ENCODE measurements at regions not wholly inside any gene's neighbourhood (a gene's known extent, or its start where the extent isn't known, plus 50 kb on each side); places are given as distances from the start of the nearest gene placed in this dataset.

DNA sequence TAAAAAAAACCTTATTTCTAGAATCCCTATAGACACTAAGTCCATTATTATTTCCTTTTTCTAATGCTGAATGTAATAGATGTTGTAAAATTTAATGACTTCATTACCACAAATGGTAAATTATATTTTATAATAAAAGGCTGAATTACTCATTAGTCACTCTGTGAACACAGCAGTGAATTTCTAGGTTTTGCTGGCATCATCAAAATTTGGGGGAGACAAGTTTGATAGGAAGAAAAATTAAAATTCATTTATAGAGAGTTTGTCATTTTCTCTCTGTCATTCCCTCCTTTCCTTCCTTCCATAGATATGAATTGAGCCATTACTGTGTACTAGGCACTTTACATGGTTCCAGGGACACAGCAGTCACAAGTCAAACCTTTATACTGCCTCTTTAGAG, 340.9 kb downstream of the TRIB2 start:
- H3K4me1 Mint-ChIP-seq = no peaks in the 10 kb centered on the region
- H3K36me3 Mint-ChIP-seq = no peaks in the 10 kb centered on the region
- POLR2A ChIA-PET = no interaction called here
- H3K27me3 Mint-ChIP-seq = peaks cover 8% of the 10 kb centered on the region
- no peak overlapping the region for H3K27ac Mint-ChIP-seq
- no peaks in the 10 kb centered on the region for H3K9me3 Mint-ChIP-seq
- DNase-seq = no peak
- no peak for ATAC-seq (ENCODE audit: low read depth)
- H3K4me3 Mint-ChIP-seq = no peak overlapping the region

DNA sequence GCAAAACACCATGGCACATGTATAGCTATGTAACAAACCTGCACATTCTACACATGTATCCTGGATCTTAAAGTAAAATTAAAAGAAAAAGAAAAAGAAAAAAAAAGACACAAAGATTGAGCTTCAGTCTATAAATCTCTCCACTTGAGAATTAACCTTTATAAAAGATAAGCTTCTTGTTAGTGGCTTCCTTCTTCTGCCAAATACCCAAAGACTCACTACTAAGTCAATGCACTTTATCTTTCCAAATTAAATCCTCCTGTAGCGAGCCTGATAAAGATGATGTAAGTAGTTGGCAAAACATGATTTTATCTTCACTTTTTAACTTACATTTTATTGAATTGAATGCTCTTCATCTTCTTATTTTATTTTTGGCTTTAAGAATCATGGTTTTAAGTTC, 349.9 kb downstream of the TRIB2 start:
- Mint-ChIP-seq H3K9me3 (no peaks in the 10 kb centered on the region), H3K4me1 (no peaks in the 10 kb centered on the region), H3K4me3 (no peak overlapping the region), H3K27ac (no peak overlapping the region), H3K27me3 (peaks cover 7% of the 10 kb centered on the region), H3K36me3 (no peaks in the 10 kb centered on the region)
- POLR2A ChIA-PET = no interaction called here
- DNase-seq = no peak
- no peak for ATAC-seq (ENCODE audit: low read depth)

DNA sequence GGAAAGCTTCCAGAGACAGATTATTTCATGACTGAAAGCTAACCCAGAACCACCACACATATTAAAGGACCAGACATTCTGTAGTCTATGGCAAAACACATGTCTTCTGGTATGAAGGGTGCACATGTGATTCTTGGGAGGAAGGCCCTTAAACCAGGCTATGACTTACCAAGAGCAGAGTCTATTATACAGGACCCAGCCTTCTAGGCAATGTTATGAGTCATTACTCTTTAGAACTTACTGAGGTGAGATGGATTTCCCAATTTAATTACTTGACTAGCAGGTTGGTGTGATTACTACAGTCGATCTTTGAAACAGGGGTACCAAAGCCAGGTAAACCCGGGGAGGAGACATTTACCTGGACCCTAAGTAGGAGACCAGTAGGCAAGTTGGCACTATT, 350.8 kb downstream of the TRIB2 start:
- H3K4me3 Mint-ChIP-seq = no peak overlapping the region
- no peak overlapping the region for H3K27ac Mint-ChIP-seq
- no peaks in the 10 kb centered on the region for H3K9me3 Mint-ChIP-seq
- no peaks in the 10 kb centered on the region for H3K36me3 Mint-ChIP-seq
- DNase-seq (no peak), ATAC-seq (ENCODE audit: low read depth) (no peak)
- peaks cover 8% of the 10 kb centered on the region for H3K27me3 Mint-ChIP-seq
- H3K4me1 Mint-ChIP-seq = no peaks in the 10 kb centered on the region
- POLR2A ChIA-PET = no interaction called here

DNA sequence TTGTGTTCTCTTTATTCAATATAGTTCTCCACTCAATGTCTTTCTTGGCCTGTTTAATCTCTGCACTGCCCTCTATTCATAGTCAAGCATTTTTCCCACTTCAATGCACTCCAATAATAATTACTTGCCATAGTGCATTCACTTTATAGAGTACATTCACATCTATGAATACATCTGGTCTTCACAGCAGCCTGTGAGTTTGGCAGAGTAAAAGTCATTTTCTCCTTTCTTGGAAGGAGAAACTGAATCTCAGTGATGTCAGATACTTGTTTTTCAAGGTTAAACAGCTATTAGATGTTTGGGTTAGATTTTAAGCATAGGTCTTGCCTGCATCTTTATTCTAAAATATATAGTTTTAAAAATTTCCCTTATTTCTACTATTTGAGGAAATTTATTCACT, 373.2 kb downstream of the TRIB2 start:
- H3K9me3 Mint-ChIP-seq = no peaks in the 10 kb centered on the region
- ATAC-seq (ENCODE audit: low read depth) (no peak), DNase-seq (no peak)
- H3K4me3 Mint-ChIP-seq = no peak overlapping the region
- H3K27me3 Mint-ChIP-seq = peaks cover 4% of the 10 kb centered on the region
- H3K27ac Mint-ChIP-seq = no peak overlapping the region
- H3K36me3 Mint-ChIP-seq = no peaks in the 10 kb centered on the region
- H3K4me1 Mint-ChIP-seq = no peaks in the 10 kb centered on the region
- POLR2A ChIA-PET = no interaction called here

DNA sequence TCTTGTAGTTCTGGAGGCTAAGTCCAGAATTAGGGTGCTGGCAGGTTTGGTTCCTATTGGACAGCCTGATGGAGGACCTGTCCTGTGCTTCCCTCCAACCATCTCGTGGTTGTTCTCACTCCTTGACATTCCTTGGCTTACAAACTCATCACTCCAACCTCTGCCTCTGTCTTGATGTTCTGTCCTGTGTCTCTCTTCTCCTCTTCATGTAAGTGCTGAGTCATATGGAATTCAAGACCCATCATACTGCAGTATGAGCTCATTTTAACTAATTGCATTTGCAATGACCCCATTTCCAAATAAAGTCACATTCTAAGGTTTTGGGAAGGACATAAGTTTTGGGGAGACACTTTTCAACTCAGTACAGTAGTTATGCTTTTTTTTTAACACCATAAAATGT, 374.7 kb downstream of the TRIB2 start:
- H3K4me1 Mint-ChIP-seq = no peaks in the 10 kb centered on the region
- H3K9me3 Mint-ChIP-seq = no peaks in the 10 kb centered on the region
- H3K36me3 Mint-ChIP-seq = no peaks in the 10 kb centered on the region
- H3K27ac Mint-ChIP-seq = no peak overlapping the region
- ATAC-seq (ENCODE audit: low read depth) (no peak), DNase-seq (no peak)
- H3K27me3 Mint-ChIP-seq = peaks cover 4% of the 10 kb centered on the region
- POLR2A ChIA-PET = no interaction called here
- no peak overlapping the region for H3K4me3 Mint-ChIP-seq

DNA sequence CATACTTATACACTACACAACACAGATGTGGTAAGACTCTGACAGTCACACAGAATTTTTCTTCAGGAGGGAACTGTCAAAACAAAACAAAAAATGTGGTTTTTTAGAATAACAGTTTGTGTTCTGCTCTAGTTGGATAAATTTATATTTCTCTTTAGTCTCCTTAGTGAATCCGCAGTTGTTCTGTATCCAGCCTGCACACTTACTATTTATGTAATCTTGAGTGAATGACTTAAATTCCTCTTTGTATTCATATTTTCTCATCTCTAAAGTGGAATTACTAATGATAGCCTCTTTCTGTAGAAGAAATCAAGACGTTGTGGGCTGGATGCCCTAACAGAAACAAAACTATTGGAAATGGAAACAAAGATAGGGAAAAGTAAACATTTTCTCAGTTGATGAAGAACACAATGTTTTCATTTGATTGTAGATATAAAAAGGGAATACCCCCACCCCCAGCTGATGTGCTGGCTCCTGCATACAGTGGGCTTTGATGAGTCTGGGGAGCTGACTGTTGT, 375.2 kb downstream of the TRIB2 start:
- Mint-ChIP-seq H3K27ac (no peak overlapping the region), H3K4me1 (no peaks in the 10 kb centered on the region), H3K4me3 (no peak overlapping the region), H3K9me3 (no peaks in the 10 kb centered on the region), H3K36me3 (no peaks in the 10 kb centered on the region), H3K27me3 (peaks cover 4% of the 10 kb centered on the region)
- POLR2A ChIA-PET = no interaction called here
- no peak for DNase-seq
- ATAC-seq (ENCODE audit: low read depth) = no peak

DNA sequence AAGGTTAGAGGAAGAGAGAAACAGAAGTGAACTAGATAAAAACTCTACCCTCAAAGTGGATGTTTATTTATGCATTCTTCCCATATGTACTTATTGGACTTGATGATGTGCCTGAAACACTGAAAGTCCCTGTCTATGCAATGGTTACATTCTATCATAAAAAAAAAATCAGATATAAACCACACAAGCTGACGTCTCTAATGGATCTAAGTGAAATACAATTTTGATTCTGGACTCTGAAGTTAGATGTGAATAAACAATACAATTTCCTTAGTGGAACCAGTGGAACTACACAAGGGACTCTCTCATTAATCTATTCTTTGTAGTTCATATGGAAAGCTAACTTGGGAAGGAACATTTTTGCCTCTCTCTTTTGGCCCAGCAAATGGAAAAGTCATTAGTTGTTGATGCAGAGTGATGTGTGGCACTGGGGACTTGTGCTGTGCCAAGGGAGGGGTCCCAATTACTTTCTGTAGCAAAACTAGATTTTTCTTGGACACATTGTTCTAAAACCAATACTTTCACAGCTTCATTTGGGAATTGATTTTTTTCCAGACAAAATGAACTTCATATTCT, 376.8 kb downstream of the TRIB2 start:
- H3K27me3 Mint-ChIP-seq = no peaks in the 10 kb centered on the region
- POLR2A ChIA-PET = no interaction called here
- H3K9me3 Mint-ChIP-seq = no peaks in the 10 kb centered on the region
- no peak for ATAC-seq (ENCODE audit: low read depth)
- DNase-seq = no peak
- H3K4me3 Mint-ChIP-seq = no peak overlapping the region
- H3K36me3 Mint-ChIP-seq = no peaks in the 10 kb centered on the region
- no peaks in the 10 kb centered on the region for H3K4me1 Mint-ChIP-seq
- H3K27ac Mint-ChIP-seq = no peak overlapping the region

DNA sequence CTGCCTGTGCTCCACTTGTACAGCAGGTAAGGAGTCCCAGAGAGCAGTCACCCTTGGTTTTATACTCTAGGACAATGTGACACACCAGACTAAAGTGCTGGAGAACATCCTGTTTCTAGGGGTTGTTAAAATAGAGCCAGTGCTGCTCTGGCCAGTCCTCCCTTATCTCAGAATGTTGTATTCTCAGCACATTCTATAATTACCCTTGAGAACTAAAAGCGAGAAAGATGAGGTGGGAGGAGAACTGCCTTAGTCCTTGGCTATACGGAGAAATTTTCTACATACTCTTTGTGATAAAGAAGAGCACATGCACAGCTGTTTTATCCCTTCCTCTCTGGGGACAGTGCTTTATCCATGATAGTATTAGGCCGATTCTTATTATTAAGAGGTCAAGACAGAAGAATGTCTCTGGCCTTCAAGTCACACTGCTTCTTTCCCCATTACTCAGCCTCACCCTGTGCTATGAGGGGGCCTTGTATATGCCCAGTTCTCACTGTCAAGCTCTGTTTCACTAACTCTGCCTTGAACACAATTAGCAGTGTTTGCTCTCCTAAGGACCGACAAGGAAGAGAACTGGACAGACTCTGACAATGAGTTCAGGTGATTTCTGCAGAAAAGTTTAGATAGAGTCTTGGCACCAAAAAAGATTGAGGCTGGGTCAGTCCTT, 385.8 kb downstream of the TRIB2 start:
- Mint-ChIP-seq H3K27ac (no peak overlapping the region), H3K36me3 (no peaks in the 10 kb centered on the region), H3K4me1 (no peaks in the 10 kb centered on the region), H3K27me3 (peaks cover 1% of the 10 kb centered on the region), H3K4me3 (no peak overlapping the region), H3K9me3 (no peaks in the 10 kb centered on the region)
- POLR2A ChIA-PET = no interaction called here
- ATAC-seq (ENCODE audit: low read depth) = no peak
- no peak for DNase-seq

DNA sequence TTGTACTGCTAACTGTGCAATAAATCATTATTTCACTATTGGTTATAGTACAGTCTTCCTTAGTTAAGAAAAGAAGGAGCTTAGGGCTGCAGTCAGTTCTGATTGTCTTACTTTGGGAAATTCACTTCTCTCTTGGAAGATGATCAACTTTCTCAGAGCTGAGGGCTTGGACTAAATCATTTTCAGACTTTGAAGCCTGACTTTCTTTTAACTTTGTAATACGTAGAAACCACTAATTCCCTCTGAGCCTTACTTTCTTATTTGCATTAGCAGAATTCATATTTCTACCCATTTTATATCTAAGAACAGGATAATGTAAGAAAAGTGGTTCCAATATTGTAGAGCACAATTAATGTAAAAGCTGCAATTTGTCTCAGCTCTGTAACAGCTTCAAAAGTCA, 386.4 kb downstream of the TRIB2 start:
- Mint-ChIP-seq H3K27me3 (peaks cover 1% of the 10 kb centered on the region), H3K4me1 (no peaks in the 10 kb centered on the region), H3K27ac (no peak overlapping the region), H3K36me3 (no peaks in the 10 kb centered on the region), H3K9me3 (no peaks in the 10 kb centered on the region), H3K4me3 (no peak overlapping the region)
- no peak for DNase-seq
- POLR2A ChIA-PET = no interaction called here
- no peak for ATAC-seq (ENCODE audit: low read depth)

DNA sequence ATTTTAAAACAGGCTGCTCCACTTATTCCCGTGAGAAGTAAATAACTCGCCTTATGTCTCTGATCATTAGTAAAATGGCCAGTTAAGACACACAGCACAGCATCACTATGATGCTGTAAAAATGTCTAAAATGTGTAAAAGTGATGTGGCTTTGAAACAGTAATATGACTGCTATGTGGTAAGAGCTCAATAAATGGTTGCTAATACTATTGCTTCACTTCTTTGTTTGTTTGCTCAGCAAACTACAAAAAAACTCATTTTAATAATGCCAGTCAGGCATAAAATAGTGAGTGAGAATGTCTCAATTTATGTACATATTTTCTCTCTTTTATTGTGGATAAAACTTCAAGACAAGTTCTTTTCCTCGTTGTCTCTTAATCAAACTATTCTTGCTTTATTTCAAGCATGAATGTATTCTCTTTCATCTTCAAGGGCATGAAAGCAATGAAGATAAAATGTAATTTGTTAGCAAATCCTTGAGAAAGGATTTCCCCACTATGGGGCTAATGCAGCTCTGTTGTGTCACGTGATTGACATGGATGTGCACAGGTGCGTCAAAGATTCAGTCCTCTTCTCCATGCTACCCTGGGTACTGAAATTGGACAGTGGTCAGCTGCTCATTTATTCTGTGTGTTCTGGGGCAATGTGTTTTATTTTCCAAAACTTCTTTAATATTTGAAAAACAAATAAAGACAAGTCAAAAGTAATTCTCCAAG, 387.2 kb downstream of the TRIB2 start:
- H3K4me1 Mint-ChIP-seq = no peaks in the 10 kb centered on the region
- no peak overlapping the region for H3K27ac Mint-ChIP-seq
- H3K4me3 Mint-ChIP-seq = no peak overlapping the region
- DNase-seq = no peak
- H3K27me3 Mint-ChIP-seq = peaks cover 1% of the 10 kb centered on the region
- no peaks in the 10 kb centered on the region for H3K36me3 Mint-ChIP-seq
- no peaks in the 10 kb centered on the region for H3K9me3 Mint-ChIP-seq
- POLR2A ChIA-PET = no interaction called here
- ATAC-seq (ENCODE audit: low read depth) = no peak

DNA sequence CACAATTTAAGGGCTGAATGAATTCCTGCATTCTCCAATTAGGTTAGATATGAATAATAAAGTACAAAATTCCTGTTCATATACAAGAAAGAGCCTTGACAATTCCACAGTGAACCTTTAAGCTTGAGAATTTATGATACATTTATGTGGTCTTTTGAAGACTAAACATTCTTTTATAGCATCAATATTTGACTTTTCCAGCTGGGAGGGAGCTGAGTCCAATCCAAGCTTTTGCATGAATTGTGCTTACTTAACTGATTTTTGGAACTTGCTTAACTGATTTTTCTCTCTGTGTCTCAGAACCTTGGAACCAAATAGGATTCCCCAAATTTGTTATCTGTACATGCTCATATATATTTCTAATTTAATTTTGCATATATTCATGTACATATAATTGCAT, 388.0 kb downstream of the TRIB2 start:
- Mint-ChIP-seq H3K27me3 (peaks cover 1% of the 10 kb centered on the region), H3K36me3 (no peaks in the 10 kb centered on the region), H3K27ac (no peak overlapping the region), H3K4me3 (no peak overlapping the region), H3K4me1 (no peaks in the 10 kb centered on the region), H3K9me3 (no peaks in the 10 kb centered on the region)
- DNase-seq (no peak), ATAC-seq (ENCODE audit: low read depth) (no peak)
- POLR2A ChIA-PET = no interaction called here

DNA sequence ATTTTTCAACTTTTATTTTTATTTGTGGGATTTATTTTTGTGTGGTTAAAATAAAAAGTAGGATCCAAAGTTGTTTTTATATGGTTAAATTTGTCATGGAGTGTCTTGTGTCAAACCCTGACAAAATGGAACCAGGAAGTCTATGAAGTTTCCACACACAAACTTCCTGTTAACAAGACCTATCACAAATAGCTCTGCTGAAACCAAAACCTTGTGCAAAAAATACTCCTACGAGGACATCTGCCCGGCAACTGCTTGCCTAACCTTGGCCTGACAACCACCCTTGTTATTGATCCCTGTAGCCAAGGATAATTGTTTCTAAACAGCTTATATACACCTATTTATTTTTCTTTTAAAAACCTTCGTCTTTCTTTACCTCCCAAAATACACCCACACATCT, 389.6 kb downstream of the TRIB2 start:
- no peaks in the 10 kb centered on the region for H3K4me1 Mint-ChIP-seq
- H3K27ac Mint-ChIP-seq = no peak overlapping the region
- ATAC-seq (ENCODE audit: low read depth) (no peak), DNase-seq (no peak)
- H3K36me3 Mint-ChIP-seq = no peaks in the 10 kb centered on the region
- peaks cover 1% of the 10 kb centered on the region for H3K27me3 Mint-ChIP-seq
- H3K9me3 Mint-ChIP-seq = no peaks in the 10 kb centered on the region
- POLR2A ChIA-PET = no interaction called here
- H3K4me3 Mint-ChIP-seq = no peak overlapping the region

DNA sequence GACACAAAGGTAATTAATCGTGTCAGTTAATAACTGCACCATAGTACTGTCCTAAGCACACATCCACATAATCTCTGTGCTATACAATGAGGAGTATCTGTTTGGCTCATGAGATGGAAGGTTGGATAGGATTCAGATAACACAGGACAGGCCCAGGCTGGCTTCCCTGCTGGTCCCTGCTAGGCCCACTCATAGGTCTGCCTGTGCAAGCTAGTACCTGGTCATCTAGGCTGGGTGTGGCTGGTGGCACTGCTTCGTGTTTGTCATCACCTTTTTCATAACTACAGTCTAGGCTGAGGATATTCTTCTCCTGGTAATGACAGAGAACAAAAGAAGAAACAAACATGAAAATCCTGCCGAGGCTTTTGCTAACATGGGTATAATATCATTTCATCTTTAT, 392.8 kb downstream of the TRIB2 start:
- peaks cover 1% of the 10 kb centered on the region for H3K27me3 Mint-ChIP-seq

DNA sequence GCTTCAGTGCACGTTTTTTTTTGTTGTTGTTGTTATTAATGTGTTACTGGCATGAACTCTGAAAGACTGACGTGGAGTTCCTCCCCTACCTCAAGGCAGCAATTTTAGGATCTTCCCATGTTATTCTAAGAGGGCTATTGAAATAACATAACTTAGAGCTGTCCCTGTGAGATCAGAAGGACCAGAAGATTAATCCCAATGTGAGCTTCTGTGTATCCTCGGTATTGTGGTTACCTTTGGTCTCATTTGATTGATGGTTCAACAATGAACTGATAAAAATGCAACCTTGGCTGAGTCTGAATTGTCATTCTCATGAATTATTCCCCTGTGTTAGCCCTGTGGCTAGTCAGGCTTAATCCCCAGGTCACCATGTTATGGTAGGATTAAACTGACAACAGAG, 394.1 kb downstream of the TRIB2 start:
- POLR2A ChIA-PET = no interaction called here
- H3K4me3 Mint-ChIP-seq = no peak overlapping the region
- no peaks in the 10 kb centered on the region for H3K4me1 Mint-ChIP-seq
- H3K27me3 Mint-ChIP-seq = no peaks in the 10 kb centered on the region
- H3K36me3 Mint-ChIP-seq = no peaks in the 10 kb centered on the region
- no peak overlapping the region for H3K27ac Mint-ChIP-seq
- ATAC-seq (ENCODE audit: low read depth) = no peak
- H3K9me3 Mint-ChIP-seq = no peaks in the 10 kb centered on the region
- no peak for DNase-seq

More for the DNA sequence above, 392.8 kb downstream of the TRIB2 start:
- Mint-ChIP-seq H3K36me3 (no peaks in the 10 kb centered on the region), H3K4me3 (no peak overlapping the region), H3K4me1 (no peaks in the 10 kb centered on the region), H3K9me3 (no peaks in the 10 kb centered on the region), H3K27ac (no peak overlapping the region)
- POLR2A ChIA-PET = no interaction called here
- no peak for DNase-seq
- no peak for ATAC-seq (ENCODE audit: low read depth)
